ENCODE measurements at regions not wholly inside any gene's neighbourhood (a gene's known extent, or its start where the extent isn't known, plus 50 kb on each side); places are given as distances from the start of the nearest gene placed in this dataset.

DNA sequence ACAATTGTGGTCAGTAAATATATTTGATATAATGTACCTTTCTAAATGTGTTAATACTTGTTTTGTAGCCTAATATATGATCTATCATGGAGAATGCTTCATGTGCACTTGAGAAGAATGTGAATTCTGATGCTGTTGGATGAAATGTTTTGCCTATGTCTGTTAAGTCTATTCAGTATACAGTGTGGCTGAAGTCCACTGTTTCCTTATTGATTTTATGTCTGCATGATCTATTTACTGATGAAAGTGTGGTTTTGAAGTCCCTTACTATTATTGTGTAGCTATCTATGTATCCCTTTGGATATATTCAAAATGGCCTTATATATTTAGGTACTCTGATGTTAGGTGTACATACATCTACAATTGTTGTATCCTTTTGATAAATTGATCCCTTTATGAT is 515.8 kb upstream of the EPHA5 start:
- H3K4me1 ChIP-seq = no peaks in the 10 kb centered on the region
- TF ChIP-seq, protein P1, sequence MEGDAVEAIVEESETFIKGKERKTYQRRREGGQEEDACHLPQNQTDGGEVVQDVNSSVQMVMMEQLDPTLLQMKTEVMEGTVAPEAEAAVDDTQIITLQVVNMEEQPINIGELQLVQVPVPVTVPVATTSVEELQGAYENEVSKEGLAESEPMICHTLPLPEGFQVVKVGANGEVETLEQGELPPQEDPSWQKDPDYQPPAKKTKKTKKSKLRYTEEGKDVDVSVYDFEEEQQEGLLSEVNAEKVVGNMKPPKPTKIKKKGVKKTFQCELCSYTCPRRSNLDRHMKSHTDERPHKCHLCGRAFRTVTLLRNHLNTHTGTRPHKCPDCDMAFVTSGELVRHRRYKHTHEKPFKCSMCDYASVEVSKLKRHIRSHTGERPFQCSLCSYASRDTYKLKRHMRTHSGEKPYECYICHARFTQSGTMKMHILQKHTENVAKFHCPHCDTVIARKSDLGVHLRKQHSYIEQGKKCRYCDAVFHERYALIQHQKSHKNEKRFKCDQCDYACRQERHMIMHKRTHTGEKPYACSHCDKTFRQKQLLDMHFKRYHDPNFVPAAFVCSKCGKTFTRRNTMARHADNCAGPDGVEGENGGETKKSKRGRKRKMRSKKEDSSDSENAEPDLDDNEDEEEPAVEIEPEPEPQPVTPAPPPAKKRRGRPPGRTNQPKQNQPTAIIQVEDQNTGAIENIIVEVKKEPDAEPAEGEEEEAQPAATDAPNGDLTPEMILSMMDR (IDR thresholded peaks at IDR 0.05) = no peak

DNA sequence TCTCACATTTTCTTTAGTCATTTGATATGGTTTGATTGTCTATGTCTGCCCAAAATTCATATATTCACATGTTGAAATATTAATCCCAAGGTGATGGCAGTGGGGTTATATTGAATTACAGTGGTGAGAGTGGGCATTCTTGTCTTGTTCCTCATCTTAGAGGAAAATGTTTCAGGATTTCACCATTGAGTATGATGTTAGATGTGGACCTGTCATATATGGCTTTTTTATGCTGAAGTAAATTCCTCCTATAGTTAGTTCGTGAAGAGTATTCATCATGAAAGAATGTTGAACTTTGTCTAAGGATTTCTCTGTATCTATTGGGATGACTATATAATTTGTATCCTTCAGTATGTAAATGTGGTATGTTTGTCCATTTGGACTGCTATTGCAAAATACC is 512.3 kb upstream of the EPHA5 start:
- TF ChIP-seq, protein P1 (IDR thresholded peaks at IDR 0.05) = no peak
- no peak overlapping the region for H3K27ac ChIP-seq
- ATAC-seq (no peak), DNase-seq (no peak)
- 77 to 91% (median 86%) methylated on average over 1 of the region's 1 CpG for WGBS, 3 donors
- intact Hi-C loops (cut with DNase I) = no loop called here
- no peaks in the 10 kb centered on the region for H3K27me3 ChIP-seq (ENCODE audit: insufficient read depth in 3 of 3, low read length in 2 of 3)
- peaks cover 3% of the 10 kb centered on the region for H3K9me3 ChIP-seq
- no peaks in the 10 kb centered on the region for H3K36me3 ChIP-seq (ENCODE audit: insufficient read depth in 1 of 2, low read depth in 1 of 2)
- H3K4me3 ChIP-seq = no peak overlapping the region
- no peaks in the 10 kb centered on the region for H3K4me1 ChIP-seq

More for the DNA sequence above, 515.8 kb upstream of the EPHA5 start:
- no peak overlapping the region for H3K27ac ChIP-seq
- no peak for DNase-seq
- ATAC-seq = no peak
- no peaks in the 10 kb centered on the region for H3K27me3 ChIP-seq (ENCODE audit: insufficient read depth in 3 of 3, low read length in 2 of 3)
- H3K4me3 ChIP-seq = no peak overlapping the region
- H3K9me3 ChIP-seq = peaks cover 3% of the 10 kb centered on the region
- H3K36me3 ChIP-seq (ENCODE audit: insufficient read depth in 1 of 2, low read depth in 1 of 2) = no peaks in the 10 kb centered on the region
- intact Hi-C loops (cut with DNase I) = no loop called here

DNA sequence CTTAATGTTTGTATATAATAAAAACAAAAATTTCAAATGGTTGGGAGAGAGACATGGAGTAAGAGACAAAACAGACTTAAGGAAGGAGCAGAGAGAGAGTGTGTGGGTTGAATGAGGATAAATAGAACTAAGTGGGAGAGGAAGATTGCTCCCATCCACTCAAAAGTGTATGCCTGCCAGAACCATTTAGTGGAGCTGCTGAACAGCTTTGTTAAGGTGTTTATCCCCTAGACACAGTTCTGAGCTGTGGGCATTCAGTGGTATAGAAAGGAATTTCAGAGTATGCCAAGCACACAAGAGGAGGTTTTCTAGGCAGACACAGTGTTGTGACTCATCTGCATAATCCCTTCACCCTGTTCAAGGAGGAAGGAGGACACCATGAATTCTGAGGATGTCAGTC is 508.6 kb upstream of the EPHA5 start:
- TF ChIP-seq, protein P1 (IDR thresholded peaks at IDR 0.05) = no peak
- intact Hi-C loops (cut with DNase I) = no loop called here

DNA sequence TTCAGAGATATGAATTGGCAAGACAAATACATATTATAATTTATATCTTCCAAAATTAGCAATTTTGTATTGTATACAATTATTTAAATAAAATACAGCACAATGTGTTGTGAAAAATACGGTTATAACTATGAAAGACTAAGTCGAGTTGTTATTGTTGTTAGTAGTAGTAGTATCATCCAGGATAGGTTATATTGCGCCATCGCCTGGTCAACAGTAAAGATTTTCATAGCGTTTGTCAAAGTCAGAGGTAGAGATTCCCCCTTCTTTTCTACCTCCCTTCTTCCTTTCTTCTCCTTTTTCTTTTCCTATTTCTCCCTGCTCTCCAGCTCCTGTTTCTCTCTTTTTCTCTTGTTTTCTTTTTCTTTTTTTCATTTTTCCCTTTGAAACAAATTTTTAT is 499.1 kb upstream of the EPHA5 start:
- no peaks in the 10 kb centered on the region for H3K27me3 ChIP-seq (ENCODE audit: insufficient read depth in 3 of 3, low read length in 2 of 3)
- intact Hi-C loops (cut with DNase I) = no loop called here
- peaks cover 14% of the 10 kb centered on the region for H3K9me3 ChIP-seq
- WGBS, 3 donors = 37 to 39% (median 37%) methylated on average over 5 of the region's 5 CpGs
- no peak overlapping the region for H3K4me3 ChIP-seq
- DNase-seq = no peak
- H3K36me3 ChIP-seq (ENCODE audit: insufficient read depth in 1 of 2, low read depth in 1 of 2) = no peaks in the 10 kb centered on the region
- H3K4me1 ChIP-seq = no peaks in the 10 kb centered on the region
- no peak for ATAC-seq
- TF ChIP-seq, protein P1 (IDR thresholded peaks at IDR 0.05) = no peak
- H3K27ac ChIP-seq = no peak overlapping the region

More for the DNA sequence above, 508.6 kb upstream of the EPHA5 start:
- H3K36me3 ChIP-seq (ENCODE audit: insufficient read depth in 1 of 2, low read depth in 1 of 2) = no peaks in the 10 kb centered on the region
- H3K9me3 ChIP-seq = peaks cover 9% of the 10 kb centered on the region
- no peak for DNase-seq
- H3K27ac ChIP-seq = no peak overlapping the region
- ATAC-seq = no peak
- H3K27me3 ChIP-seq (ENCODE audit: insufficient read depth in 3 of 3, low read length in 2 of 3) = no peaks in the 10 kb centered on the region
- H3K4me1 ChIP-seq = no peaks in the 10 kb centered on the region
- H3K4me3 ChIP-seq = no peak overlapping the region

DNA sequence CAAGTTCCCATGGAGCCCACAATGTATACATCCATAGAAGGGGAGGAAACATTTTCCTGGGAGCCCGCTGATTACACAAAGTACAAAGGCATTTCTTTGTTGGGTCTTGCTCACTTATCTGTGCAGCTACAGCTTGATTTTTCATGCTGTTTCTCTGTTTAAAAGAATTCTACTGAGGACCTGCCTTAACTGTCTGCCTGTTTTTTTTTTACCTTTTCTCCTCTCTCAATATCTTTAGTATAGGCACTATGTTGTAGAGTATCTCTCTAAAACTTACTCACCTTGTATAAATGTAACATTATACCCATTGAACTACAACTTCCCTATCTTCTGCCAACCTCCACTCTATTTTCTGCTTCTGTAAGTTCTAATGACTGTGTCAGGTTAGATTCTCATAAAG is 494.6 kb upstream of the EPHA5 start:
- TF ChIP-seq, protein P1 (IDR thresholded peaks at IDR 0.05) = no peak
- Histone ChIP-seq H3K27ac (no peak overlapping the region), H3K4me3 (no peak overlapping the region), H3K4me1 (no peaks in the 10 kb centered on the region), H3K36me3 (ENCODE audit: insufficient read depth in 1 of 2, low read depth in 1 of 2) (no peaks in the 10 kb centered on the region), H3K9me3 (peaks cover 7% of the 10 kb centered on the region), H3K27me3 (ENCODE audit: insufficient read depth in 3 of 3, low read length in 2 of 3) (no peaks in the 10 kb centered on the region)
- intact Hi-C loops (cut with DNase I) = no loop called here
- no peak for ATAC-seq
- no peak for DNase-seq
- WGBS, 3 donors = 88 to 94% (median 91%) methylated on average over 1 of the region's 1 CpG
